A172 (cell line): ENCODE measurements at regions not wholly inside any gene's neighbourhood (a gene's known extent, or its start where the extent isn't known, plus 50 kb on each side); places are given as distances from the start of the nearest gene placed in this dataset.
A peak's percentile ranks its signal among the peaks of the same experiment; 100 is the strongest.
"Not testable (repeated sequence)": the region's sequence is repeated elsewhere in the genome, so short reads cannot be mapped to it uniquely, and the experiment has no call there.

Experiments used
- DNase-seq: peaks from one replicate; pipeline ENCODE4 v3.0.0-alpha.2; 2015; ENCODE audit warnings: low spot score

DNA sequence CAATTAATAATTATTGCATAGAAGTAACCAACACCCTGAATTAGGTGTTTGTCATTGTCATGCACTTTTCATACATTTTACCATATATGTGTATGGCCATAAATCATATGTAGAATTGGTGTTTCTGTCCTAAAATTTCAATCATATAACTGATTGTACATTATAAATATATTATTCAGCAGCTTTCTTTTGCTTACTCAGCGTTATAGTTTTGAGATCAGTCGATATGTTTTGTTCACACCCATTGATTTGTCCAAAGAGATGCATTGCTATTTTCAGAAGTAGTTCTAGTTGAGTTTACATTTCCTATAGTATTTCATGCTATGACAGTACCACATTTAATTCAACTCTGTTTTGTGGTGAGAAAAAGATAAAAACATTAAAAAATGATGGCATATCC, 50.5 kb upstream of the PARP4 start:
- no peak for DNase-seq

DNA sequence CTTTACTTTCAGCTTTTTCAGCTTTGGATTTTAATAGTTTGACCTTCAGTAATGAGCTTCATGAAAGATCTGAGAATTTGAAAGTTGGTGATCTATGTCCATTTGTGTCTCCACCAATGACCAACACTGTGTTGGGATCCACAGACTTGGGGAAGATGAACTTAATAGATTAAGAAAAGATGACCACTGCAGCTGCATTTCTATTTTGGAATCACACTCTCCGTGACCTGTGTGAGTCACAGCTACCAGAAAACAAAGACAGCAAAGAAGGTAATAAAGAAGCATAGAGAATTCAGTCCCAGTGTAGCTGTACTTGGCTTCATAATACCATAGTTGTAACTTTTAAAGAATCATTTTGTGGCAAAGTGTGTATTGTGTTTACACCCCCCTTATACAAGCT, 51.4 kb upstream of the PARP4 start:
- peak; percentile 50 for DNase-seq

DNA sequence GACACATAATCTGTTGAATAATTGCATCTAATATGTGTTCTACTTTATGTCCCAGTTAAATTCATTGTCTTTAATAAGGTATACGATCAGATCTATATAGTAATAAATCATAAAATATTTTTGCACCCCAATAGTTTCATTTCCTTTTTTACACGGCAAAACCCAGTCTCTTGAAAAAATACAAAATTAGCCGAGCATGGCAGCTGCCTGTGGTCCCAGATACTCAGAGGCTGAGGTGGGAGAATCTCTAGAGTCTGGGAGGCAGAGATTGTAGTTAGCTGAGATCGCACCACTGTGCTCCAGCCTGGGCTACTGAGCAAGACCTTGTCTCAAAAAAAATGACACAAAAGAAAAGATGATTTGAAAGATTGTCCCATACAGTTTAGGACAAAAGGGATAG, 52.3 kb upstream of the PARP4 start:
- no peak for DNase-seq

DNA sequence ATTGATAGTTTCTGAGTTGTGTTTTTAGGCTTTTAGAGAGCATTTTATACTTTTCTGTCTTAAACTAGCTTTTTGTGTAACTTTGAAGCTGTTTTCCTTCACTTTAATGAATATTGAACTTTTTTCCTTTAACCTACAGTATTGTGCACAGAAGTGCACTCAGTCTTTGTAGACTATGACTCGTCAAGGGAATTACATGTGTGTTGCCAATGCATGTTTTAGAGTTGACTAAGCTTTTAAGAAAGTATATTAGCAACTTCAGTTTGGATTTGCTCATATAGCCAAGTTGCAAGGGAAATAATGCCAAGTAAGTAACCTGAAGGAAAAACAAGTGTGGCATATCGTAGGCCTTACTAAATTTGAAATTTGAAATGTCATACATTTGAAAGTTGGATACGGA, 55.0 kb upstream of the PARP4 start:
- DNase-seq: peak; percentile 2

DNA sequence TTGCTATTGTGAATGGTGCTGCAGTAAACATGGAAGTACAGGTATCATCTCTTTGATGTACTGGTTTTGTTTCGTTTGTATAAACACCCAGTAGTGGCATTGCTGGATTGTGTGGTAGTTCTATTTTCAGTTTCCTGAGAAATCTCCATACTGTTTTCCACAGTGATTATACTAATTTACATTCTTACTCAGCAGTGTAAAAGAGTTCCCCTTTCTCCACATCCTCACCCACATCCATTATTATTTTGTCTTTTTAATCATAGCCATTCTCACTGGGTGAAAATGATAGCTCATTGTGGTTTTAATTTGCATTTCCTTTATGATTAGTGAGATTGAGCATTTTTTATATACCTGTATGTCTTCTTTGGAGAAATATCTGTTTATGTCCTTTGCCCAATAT, 62.3 kb upstream of the PARP4 start:
- no peak for DNase-seq

DNA sequence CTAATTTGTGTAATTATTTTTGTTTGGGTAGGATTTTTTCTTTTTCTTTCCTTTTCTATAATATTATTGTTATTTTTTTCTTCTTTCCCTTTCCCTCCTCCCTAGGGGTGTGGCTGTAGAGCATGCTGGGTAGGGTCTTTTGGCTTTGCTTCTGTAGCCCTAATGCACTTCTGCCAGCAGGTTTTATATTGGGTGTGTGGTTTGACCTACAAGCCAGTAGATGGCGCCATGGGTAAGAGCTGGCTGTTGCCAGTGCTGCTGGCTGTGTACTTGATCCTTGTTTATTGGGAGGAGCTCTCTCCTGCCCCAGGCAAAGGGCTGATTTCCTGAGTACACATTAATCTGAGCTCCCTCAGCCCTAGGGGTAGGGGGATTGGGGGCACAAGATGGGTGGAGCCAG, 67.7 kb upstream of the PARP4 start:
- DNase-seq: peak; percentile 18

DNA sequence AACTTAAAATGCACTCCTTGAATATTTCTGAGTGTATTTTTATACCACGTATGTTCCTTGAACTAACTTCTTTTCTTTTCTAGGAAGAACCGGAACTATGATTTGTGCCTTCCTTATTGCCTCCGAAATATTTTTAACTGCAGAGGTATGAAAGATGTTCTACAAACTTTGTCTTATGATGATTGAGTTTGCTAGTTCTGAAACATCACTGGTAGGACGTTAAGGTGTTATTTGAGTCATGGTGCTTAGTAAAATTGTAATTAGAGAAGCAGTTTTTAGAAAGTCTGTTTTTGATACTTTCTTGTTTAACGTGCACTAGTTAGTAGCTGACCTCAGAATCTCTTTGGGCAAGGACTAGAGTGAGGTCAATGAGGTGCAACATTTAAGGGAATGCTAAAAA, 69.0 kb upstream of the PARP4 start:
- DNase-seq: not testable (repeated sequence)

DNA sequence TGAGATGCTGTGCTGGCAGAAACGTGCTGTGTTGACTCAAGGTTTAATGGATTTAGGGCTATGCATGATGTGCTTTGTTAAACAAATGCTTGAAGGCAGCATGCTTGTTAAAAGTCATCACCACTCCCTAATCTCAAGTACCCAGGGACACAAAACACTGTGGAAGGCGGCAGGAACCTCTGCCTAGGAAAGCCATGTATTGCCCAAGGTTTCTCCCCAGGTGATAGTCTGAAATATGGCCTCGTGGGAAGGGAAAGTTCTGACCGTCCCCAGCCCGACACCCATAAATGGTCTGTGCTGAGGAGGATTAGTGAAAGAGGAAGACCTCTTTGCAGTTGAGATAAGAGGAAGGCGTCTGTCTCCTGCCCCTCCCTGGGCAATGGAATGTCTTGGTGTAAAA, 79.1 kb upstream of the PARP4 start:
- not testable (repeated sequence) for DNase-seq

DNA sequence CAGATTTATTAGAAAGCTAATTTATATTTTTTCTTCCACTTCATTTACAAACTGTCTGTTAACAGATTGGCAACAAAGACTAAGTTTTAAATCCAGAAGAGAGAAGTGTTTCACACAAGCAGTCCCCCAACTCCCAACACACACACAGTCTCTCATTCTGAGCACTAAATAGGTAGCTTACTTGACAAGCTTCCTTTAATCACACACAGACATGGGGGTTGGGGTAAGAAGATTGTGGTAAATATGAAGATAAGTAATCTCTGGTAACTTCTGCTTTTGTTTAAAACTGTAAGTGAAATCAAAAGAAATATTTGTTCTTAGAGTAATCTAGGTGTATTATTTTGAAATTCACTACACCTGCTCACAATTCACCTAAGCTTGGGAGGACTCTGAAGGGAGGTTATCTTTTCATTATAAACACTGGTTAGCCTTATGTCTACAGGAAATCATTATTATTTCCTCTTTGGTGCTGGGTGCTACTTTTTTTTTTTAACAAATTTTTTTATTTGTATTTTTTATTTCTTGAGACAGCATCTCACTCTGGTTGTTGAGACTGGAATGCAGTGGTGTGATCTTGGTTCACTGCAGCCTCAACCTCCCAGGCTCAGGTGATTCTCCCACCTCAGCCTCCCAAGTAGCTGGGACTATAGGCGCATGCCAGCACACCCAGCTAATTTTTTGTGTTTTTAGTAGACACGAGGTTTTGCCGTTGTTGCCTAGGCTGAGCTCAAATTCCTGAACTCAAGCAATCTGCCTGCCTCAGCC, 82.1 kb upstream of the ATP12A start:
- DNase-seq: not testable (repeated sequence)

DNA sequence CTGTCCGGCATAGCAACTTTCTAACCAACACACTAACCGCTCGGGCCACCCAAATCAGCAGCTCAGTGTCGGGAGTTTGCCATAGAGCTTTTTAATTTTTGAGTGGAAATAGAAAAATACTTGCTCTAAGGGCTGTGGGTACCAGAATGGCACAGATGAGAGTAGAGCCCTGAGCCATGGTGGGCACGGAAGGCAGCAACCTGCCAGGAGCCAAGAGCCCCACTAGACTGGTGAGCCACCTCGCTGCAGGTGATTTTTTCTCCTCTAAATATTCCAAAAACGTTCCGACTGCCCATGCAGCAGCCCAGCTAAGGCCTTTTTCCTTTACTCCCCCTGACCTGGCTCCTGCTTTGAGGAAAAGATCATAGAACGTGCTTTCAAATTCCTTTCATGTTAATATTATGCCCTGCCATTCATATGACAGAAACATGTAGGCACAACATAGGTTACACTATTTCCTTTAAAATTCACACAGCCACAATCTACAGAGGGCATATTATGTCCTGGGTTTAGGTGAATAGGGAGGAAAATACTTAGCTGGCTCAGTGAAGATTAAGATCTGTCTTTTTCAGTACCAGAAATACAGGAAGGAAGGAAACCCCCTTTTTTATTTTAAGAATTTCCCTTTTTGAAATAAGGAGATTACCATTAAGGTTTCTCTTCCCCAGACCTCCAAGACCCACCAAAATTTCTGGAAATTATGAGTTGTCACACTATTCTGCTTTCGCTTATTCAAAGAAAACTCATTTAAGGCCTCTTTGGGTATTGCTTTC, 81.0 kb upstream of the ATP12A start:
- DNase-seq: not testable (repeated sequence)

DNA sequence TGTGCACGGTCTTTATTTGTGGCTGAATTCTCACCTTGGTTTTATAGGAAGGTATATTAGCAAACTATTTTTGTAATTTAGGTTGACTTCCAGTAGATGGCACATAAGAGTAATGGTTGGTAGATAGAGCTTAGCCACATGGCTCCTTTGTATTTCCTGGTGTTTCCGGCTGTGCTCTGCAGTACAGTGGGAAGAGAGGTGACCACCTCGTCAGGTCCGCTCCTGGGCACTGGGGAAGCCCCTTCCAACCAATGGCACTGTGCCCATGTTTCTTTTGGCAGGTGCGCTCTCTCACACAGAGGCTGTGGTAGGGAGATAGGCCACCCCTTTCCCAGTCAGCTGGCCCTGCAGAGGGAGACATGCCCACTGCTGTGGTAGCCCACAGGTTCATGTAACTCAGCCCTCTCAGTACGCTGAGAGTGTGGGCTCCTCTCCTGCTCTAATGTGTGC, 74.3 kb upstream of the ATP12A start:
- DNase-seq: no peak

DNA sequence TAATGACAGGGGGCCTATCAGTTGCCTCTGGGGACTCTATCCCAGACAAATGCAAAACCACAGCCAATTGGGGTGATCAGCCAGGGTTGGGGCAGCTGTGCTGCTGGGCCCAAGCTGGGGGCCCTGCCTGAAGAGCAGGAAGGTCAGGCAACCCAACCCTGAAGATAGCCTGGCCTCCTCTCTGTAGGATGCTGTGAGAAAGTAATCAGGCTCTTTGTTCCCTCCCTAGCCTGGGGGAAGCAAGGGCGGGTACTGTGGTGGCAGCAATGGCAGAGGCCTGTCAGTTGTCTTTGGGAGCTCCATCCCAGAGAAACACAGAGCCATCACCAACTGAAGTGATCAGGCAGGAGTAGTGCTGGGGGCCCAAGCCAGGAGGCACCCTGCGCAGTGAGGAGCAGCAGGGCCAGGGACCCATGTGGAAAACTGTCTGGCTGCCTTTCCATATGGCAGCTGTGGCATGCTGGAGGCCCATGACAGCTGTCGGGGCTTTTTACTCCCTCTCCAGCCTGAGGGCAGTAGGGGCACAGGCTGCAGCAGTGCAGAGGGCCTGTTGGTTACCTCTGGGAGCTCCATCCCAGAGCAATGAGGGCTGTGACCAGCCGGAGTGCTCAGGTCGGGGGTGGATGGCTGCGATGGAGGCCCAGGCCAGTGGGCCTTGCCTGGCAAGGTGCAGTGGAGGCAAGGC, 73.6 kb upstream of the ATP12A start:
- no peak for DNase-seq

DNA sequence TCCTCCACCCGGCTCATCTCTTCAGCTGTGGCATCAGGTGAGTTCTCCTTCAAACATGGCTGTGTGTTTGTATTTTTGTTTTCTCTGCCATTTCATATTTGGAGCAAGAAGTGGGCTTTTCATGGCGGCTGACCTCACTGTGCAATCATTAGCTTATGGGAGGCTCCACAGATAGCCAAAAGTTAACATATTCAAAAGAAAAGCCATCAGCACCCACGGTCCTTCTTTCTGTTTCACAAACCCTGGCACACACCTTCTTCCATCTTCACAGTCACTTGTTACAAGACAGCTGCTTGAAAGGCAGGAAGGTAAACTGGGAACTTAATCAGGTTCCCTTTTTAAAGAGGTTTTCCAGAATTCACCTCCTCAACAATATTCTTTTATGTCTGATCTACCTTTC, 69.3 kb upstream of the ATP12A start:
- DNase-seq: no peak

DNA sequence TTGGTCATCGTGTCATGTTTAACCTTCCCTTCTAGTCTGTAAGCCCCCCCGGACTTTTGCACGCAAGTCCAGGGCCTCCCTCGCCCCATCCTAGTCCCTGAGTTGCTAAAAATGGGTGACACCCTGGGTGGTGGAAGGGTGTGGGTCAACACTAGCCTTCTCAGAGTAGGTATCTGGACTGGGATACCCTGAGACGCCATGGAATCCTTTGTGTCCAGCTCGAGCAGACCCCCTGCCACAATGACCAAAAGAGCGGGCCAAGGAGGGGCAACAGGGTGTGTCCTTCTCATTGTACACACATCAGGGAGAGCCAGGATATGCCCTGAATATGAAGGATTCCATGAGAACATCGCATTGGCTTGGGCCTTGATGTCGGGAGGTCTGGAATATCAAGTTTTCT, 67.5 kb upstream of the ATP12A start:
- no peak for DNase-seq

DNA sequence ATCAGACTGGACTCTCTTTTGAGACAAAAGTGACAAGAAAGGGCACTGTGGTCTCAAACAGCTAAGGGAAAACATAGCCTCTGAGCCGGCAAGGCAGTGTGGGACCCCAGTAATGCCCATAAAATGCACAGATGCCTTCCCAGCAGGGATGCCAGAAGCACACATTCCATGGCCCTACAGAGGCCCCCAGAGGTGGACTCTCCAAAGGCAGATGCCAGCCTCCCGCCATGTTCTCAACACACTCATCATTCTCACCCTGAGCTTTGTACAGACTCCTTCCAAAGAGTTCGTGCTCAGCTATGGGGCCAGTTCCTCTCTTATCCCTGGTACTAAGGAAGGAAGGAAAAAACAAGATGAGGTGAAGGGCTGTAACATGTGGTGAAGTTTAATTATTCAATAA, 67.1 kb upstream of the ATP12A start:
- DNase-seq: no peak

DNA sequence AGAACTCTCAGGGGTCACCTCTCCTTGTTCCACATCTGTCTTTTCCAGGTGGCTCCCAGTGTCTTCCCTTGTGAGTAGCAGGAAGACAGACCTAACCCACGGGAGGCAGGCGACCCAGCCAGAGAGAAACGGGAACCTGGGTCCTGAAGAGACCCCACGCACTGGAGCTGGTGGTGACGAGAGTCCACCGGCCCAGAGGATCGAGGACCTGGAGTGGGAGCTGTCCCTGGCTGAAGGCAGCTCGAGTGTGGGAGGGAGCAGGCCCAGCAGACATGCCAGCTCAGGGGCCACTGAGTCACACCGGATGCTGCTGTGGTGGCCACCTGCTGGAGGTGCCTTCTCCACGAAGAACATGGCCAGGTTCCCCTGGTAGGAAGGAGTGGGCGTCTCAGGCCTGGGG, 66.5 kb upstream of the ATP12A start:
- no peak for DNase-seq

DNA sequence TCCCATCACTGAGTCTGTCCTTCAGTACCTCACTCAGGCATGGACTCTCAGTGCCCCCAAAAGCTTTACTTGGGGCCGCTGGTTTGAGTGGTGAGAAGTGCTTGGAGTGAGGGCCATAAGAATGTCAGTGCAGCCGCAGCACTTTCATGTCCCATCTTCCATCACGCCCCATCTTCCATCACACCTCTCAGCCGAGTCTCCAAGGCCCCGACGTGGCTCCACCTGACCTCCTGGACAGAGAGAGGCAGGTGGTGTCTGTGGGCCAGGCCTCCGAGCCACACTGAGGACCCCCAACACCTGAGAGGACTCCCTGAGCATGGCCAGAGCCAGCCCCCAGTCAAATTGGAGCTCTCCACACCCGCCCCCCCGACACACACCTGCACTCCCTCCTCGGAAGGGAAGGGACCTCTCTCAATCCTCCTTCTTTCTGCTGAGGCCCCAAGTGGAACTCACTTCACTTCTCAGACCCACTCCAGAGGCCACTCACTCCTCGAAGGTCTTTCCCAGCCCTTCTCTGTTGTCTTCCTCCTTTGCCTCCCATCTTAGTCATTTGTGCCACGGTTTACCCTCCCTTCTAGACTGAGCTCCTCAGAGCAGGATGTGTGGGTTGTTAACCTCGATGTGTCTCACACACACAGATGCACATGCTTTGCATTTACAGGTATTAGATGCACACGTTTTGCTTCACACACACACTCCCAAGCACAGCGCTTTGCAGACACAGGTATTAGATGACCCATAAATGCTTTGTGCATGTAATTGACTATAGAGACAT, 65.7 kb upstream of the ATP12A start:
- no peak for DNase-seq

DNA sequence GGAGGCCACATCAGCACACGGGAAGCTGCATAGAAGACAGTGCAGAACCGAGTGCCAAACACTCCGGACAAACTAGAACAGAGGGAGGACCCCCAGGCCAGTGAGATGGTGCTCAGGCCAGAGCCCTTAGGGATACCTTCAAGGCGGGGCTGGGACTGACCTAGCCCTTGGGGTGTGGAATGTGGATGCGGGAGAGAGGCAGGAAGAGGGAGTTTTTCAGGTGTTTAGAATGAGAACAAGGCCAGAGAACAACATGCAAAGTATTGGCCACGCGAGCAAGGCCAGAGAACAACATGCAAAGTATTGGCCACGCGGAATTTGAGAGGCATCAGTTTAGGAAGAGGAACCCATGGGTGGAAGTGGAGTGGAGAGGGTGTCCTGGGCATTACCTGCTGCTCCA, 65.1 kb upstream of the ATP12A start:
- no peak for DNase-seq

DNA sequence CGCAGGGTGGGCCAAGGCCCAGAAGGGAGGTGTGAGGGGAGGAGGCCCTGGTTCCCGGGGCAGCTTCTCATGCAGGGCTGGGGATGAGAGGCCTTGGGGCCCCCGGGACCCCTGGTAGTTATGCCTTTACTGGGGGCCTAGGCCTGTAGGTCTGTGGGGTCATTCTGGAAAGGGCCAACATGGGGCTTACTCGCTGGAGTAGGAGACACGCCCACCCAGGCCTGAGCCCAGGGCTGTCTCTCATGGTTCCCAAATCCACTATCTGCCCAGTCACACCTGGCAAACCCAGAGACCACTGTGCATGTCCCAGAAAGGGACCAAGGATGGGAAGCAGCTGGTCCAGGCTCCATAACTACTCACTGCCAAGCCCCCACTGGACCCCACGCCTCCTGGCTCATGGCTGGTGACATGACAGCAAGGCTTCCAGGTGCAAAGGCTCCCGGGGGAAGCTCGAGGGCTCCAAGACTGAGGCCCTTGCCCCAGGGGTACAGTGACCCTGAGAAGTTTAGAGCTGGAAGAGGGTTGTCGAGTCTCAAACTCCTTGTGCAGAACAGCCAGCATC, 64.2 kb upstream of the ATP12A start:
- no peak for DNase-seq

DNA sequence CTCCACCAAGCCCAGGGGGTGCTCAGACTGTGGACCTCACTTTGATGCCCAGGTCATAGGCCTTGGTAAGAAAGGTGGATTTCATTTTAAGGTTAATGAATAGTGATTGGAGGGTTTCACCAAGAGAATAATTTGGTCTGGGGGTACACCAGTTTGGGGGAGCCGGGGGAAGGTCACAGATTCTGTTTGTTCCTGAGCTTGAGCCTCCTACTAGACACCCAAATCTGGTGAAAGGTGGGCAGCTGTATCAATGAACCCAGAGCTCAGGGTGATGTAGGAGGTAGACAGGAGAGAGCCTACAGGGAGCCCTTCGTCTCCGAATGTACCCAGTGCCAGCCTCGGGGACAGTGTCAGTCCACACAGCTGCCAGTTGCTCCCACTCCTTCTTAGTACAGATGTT, 63.7 kb upstream of the ATP12A start:
- no peak for DNase-seq

DNA sequence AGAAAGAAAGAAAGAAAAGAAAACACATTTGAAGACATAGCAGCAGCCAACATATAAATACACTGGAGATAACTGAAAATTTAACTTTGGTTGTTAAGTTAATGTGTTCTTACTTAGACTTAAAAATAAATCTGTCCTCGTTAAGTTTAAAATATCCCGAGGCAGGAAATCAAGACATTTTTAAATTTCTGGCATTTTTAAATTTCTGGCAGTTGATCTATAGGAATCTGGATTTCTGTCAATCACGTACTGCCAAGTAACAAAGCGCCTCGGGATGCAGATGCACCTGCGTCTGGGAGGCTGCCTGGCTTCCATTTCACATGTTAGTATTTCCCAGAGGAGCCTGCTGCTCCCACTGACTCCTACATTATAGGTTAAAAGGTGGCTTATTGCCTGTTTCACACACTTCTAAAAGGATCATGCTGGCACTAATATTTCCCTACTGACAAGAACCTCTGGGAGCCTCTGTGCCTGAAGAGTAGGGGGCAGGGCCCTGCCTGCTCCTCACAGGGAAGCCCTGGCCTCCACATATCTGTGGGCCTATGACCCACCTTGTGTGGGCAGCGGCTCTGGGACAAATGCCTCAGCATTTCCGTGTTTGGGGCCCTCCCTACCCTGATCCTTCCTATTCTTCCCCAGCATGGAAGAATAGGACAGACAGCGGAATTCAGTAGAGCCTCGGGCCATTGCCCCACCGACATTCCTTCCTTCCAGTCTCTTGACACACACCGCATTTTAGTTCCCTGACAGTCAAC, 62.8 kb upstream of the ATP12A start:
- no peak for DNase-seq
